H1 (cell line): ENCODE measurements at regions not wholly inside any gene's neighbourhood (a gene's known extent, or its start where the extent isn't known, plus 50 kb on each side); places are given as distances from the start of the nearest gene placed in this dataset.

Experiments used
- CTCF ChIA-PET: fragments of 300-600 bp; sonication (Branson Sonifier 250); formaldehyde crosslinking; loops from one replicate; lab custom pipeline; 2021; ENCODE audit not compliant: partially characterized antibody; lab: Charles Lee
- POLR2A ChIA-PET: fragments of 300-600 bp; sonication (Branson Sonifier 250); formaldehyde crosslinking; loops from one replicate; lab custom pipeline; 2021; ENCODE audit warnings: inconsistent platforms; ENCODE audit not compliant: partially characterized antibody; lab: Charles Lee
- DNase-seq, 2 experiments: peaks; one replicate each; pipeline versions ENCODE4 v3.0.0 to v3.0.0-alpha.2; 2010 to 2022; ENCODE audit warnings: low spot score in 2 of 2, low read depth in 1 of 2, mixed read lengths in 1 of 2
- FAIRE-seq: peaks from 2 replicates; lab custom pipeline; 2011; peaks lifted over from hg19 to GRCh38; lab: Jason Lieb, UNC
- H2AFZ ChIP-seq: 2 replicates; pipeline ENCODE4 v1.8.1; 2012; ENCODE audit warnings: low read length, inconsistent platforms
- H2AK5ac ChIP-seq: 2 replicates; pipeline ENCODE4 v1.6.1; 2013; ENCODE audit warnings: low read depth, low read length
- H2BK120ac ChIP-seq: replicated peaks from 2 replicates; pipeline ENCODE3; 2013; ENCODE audit warnings: low read depth, low read length, inconsistent platforms
- H2BK12ac ChIP-seq: 2 replicates; pipeline ENCODE4 v1.6.1; 2013; ENCODE audit warnings: low read depth, low read length
- H2BK15ac ChIP-seq: 2 replicates; pipeline ENCODE4 v1.6.1; 2013; ENCODE audit warnings: low read length
- H2BK20ac ChIP-seq: 2 replicates; pipeline ENCODE4 v1.6.1; 2013; ENCODE audit warnings: low read length
- H2BK5ac ChIP-seq: 2 replicates; pipeline ENCODE4 v1.6.1; 2013; ENCODE audit warnings: low read depth, low read length
- H3K14ac ChIP-seq: 2 replicates; pipeline ENCODE4 v1.6.1; 2013; ENCODE audit warnings: inconsistent platforms; ENCODE audit not compliant: insufficient read length
- H3K18ac ChIP-seq: 2 replicates; pipeline ENCODE4 v1.6.1; 2013; ENCODE audit warnings: low read length; ENCODE audit errors: extremely low read depth
- H3K23ac ChIP-seq: 2 replicates; pipeline ENCODE4 v1.6.1; 2013; ENCODE audit warnings: inconsistent platforms; ENCODE audit not compliant: insufficient read length
- H3K23me2 ChIP-seq: 2 replicates; pipeline ENCODE4 v1.6.1; 2013; ENCODE audit warnings: low read depth, low read length
- H3K27ac ChIP-seq: 2 replicates; pipeline ENCODE4 v1.6.1; 2011; ENCODE audit warnings: low read depth, low read length, inconsistent platforms
- H3K27me3 ChIP-seq, 4 experiments: replicated peaks in 1 of 4; 1 replicate in 1 of 4; 2 replicates in 3 of 4; pipeline versions ENCODE4 v1.6.1 to v1.8.1; 2011 to 2013; ENCODE audit warnings: low read length in 3 of 4, mild to moderate bottlenecking in 3 of 4, inconsistent platforms in 2 of 4, mixed read lengths in 2 of 4, moderate library complexity in 1 of 4; ENCODE audit not compliant: control insufficient read depth in 3 of 4, insufficient read depth in 3 of 4; ENCODE audit errors: extremely low read depth in 1 of 4
- H3K36me3 ChIP-seq, 4 experiments: 2 replicates each; pipeline versions ENCODE4 v1.6.1 to v1.8.1; 2011 to 2013; ENCODE audit warnings: mild to moderate bottlenecking in 4 of 4, low read length in 3 of 4, moderate library complexity in 2 of 4, control low read depth in 1 of 4, inconsistent platforms in 1 of 4; ENCODE audit not compliant: insufficient read depth in 4 of 4, control insufficient read depth in 2 of 4
- H3K4ac ChIP-seq: replicated peaks from 2 replicates; pipeline ENCODE3; 2013; ENCODE audit warnings: low read length, low read depth, mixed read lengths, inconsistent platforms; ENCODE audit not compliant: insufficient read length
- H3K4me1 ChIP-seq, 4 experiments: replicated peaks in 1 of 4; 1 replicate in 1 of 4; 2 replicates in 3 of 4; pipeline versions ENCODE4 v1.6.1 to v1.8.1; 2011 to 2013; ENCODE audit warnings: low read length in 3 of 4, inconsistent platforms in 2 of 4, mixed read lengths in 1 of 4; ENCODE audit not compliant: insufficient read depth in 4 of 4, control insufficient read depth in 3 of 4
- H3K4me2 ChIP-seq, 2 experiments: 2 replicates each; pipeline versions ENCODE4 v1.6.1 to v1.8.1; 2011 to 2013; ENCODE audit warnings: low read depth in 2 of 2, low read length in 2 of 2, control low read depth in 1 of 2, inconsistent platforms in 1 of 2, mild to moderate bottlenecking in 1 of 2; ENCODE audit not compliant: insufficient read depth in 1 of 2
- H3K4me3 ChIP-seq, 4 experiments: fragments of 200-600, 300-600 bp in 1 of 4; sonication (generic), shearing (Covaris generic), sonication (Bioruptor Twin) in 1 of 4; 2 replicates each; pipeline versions ENCODE4 v1.5.1 to v1.8.1; 2011 to 2016; ENCODE audit warnings: low read length in 4 of 4, low read depth in 3 of 4, control low read depth in 2 of 4, inconsistent platforms in 2 of 4, mild to moderate bottlenecking in 2 of 4, mixed read lengths in 1 of 4, moderate library complexity in 1 of 4; ENCODE audit not compliant: insufficient read depth in 2 of 4; ENCODE audit errors: extremely low read depth in 1 of 4
- H3K56ac ChIP-seq: replicated peaks from 2 replicates; pipeline ENCODE3; 2013; ENCODE audit warnings: low read depth, mild to moderate bottlenecking, mixed read lengths, low read length, inconsistent platforms; ENCODE audit not compliant: insufficient read length
- H3K79me1 ChIP-seq: 2 replicates; pipeline ENCODE4 v1.6.1; 2013; ENCODE audit warnings: low read depth, low read length, control low read depth
- H3K79me2 ChIP-seq, 2 experiments: 2 replicates each; pipeline versions ENCODE4 v1.6.1 to v1.8.1; 2012 to 2013; ENCODE audit warnings: low read length in 2 of 2, mild to moderate bottlenecking in 2 of 2, inconsistent platforms in 1 of 2; ENCODE audit not compliant: insufficient read depth in 2 of 2, control insufficient read depth in 1 of 2
- H3K9ac ChIP-seq, 4 experiments: replicated peaks in 1 of 4; 1 replicate in 1 of 4; 2 replicates in 3 of 4; pipeline versions ENCODE4 v1.6.1 to v1.8.1; 2011 to 2013; ENCODE audit warnings: low read depth in 3 of 4, low read length in 3 of 4, control low read depth in 2 of 4, mild to moderate bottlenecking in 2 of 4, moderate library complexity in 2 of 4, inconsistent platforms in 1 of 4; ENCODE audit errors: extremely low read depth in 1 of 4
- H3K9me3 ChIP-seq, 2 experiments: 2 replicates each; pipeline versions ENCODE4 v1.6.1 to v1.8.1; 2012 to 2013; ENCODE audit warnings: mild to moderate bottlenecking in 2 of 2, moderate library complexity in 2 of 2, control low read depth in 1 of 2, inconsistent platforms in 1 of 2, low read depth in 1 of 2, low read length in 1 of 2, mixed read lengths in 1 of 2; ENCODE audit not compliant: insufficient read depth in 2 of 2
- H4K20me1 ChIP-seq, 2 experiments: replicated peaks in 1 of 2; 2 replicates each; pipeline versions ENCODE3 to v1.8.1; 2011 to 2013; ENCODE audit warnings: inconsistent platforms in 2 of 2, low read length in 2 of 2, mild to moderate bottlenecking in 1 of 2; ENCODE audit not compliant: insufficient read depth in 2 of 2, control insufficient read depth in 1 of 2
- H4K5ac ChIP-seq: 2 replicates; pipeline ENCODE4 v1.6.1; 2013; ENCODE audit warnings: low read length, low read depth, mixed read lengths, inconsistent platforms; ENCODE audit not compliant: insufficient read length
- H4K8ac ChIP-seq: 2 replicates; pipeline ENCODE4 v1.8.0; 2013; ENCODE audit warnings: mild to moderate bottlenecking, moderate library complexity, low read length, inconsistent platforms; ENCODE audit not compliant: insufficient read depth; ENCODE audit errors: extremely low read depth
- H4K91ac ChIP-seq: replicated peaks from 2 replicates; pipeline ENCODE3; 2013; ENCODE audit warnings: low read length, mixed read lengths, inconsistent platforms; ENCODE audit not compliant: insufficient read length
- CEBPB ChIP-seq: IDR thresholded peaks from 2 replicates; pipeline ENCODE4 v1.6.1; 2012; ENCODE audit warnings: low read depth, low read length
- EGR1 ChIP-seq: IDR thresholded peaks from 2 replicates; pipeline ENCODE4 v1.6.1; 2011; ENCODE audit warnings: low read depth, low read length, borderline replicate concordance
- MAFK ChIP-seq: IDR thresholded peaks from 2 replicates; pipeline ENCODE4 v1.6.1; 2012; ENCODE audit warnings: low read depth, mild to moderate bottlenecking, improper control_type of control experiment, low read length
- RXRA ChIP-seq: IDR thresholded peaks from 2 replicates; pipeline ENCODE4 v1.6.1; 2011; ENCODE audit warnings: low read depth, mild to moderate bottlenecking, low read length, moderate library complexity; ENCODE audit not compliant: insufficient read depth
- SIRT6 ChIP-seq: IDR thresholded peaks from one replicate; pipeline ENCODE4 v1.7.1; 2012; ENCODE audit warnings: low read length, inconsistent platforms
- SP4 ChIP-seq: IDR thresholded peaks from 2 replicates; pipeline ENCODE4 v1.6.1; 2012; ENCODE audit warnings: low read length, inconsistent platforms
- WGBS, 2 experiments: shearing (Covaris generic) in 1 of 2; methylation state at CpG; one replicate each; pipeline versions ENCODE4 v1.1.6 to v1.1.7; 2013 to 2015; ENCODE audit warnings: low lambda C conversion rate in 2 of 2, mixed read lengths in 2 of 2, inconsistent platforms in 1 of 2, low coverage in 1 of 2, missing lambda C conversion rate in 1 of 2; ENCODE audit not compliant: insufficient replicate concordance in 2 of 2, insufficient coverage in 1 of 2, insufficient read length in 1 of 2; ENCODE audit errors: extremely low coverage in 1 of 2, missing lambda C conversion rate in 1 of 2; 5-methylcytosine and 5-hydroxymethylcytosine counted together
- TF ChIP-seq, protein P1 (sequence below): IDR thresholded peaks from 2 replicates; pipeline ENCODE4 v1.6.1; 2012; ENCODE audit warnings: inconsistent platforms
- TF ChIP-seq, protein P2 (sequence below), 3 experiments: IDR thresholded peaks; 1 replicate in 2 of 3; 2 replicates in 1 of 3; pipeline versions ENCODE4 v1.5.1 to v1.6.1; 2011; ENCODE audit warnings: low read length in 3 of 3, mild to moderate bottlenecking in 3 of 3, inconsistent platforms in 2 of 3, low read depth in 1 of 3, moderate library complexity in 1 of 3; ENCODE audit not compliant: insufficient read depth in 1 of 3; ENCODE audit errors: control extremely low read depth in 1 of 3
- TF ChIP-seq, protein P3 (sequence below): IDR thresholded peaks from 2 replicates; pipeline ENCODE4 v1.6.1; 2011; ENCODE audit warnings: low read length, improper control_type of control experiment

DNA sequence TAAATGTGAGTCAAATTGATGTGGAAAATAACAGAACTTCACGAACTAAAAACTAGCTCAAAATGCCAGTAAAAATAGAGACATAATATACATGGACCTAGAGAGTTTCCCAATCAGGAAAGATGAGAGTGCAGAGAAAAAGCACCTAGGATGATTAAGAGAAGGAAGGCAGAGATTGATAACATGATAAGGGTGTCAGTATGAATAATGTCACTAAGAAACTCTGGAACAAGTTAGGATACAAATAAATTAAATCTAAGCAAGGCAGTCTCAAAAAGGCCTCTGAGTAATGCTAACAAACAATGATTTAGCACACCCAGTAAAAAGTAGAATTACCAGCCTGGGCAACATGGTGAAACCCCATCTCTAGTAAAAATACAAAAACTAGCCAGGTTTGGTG lies 304.7 kb upstream of the DPPA4 start:
- no peak for FAIRE-seq
- WGBS, 2 experiments, result 100% methylated on average over 1 of the region's 1 CpG; no CpG with 5 or more reads in 1 of the 2 experiments
- no peaks in the 10 kb centered on the region for H3K36me3 ChIP-seq

More for the DNA sequence above, 304.7 kb upstream of the DPPA4 start:
- no peaks in the 10 kb centered on the region for H3K9me3 ChIP-seq
- no peak overlapping the region for H3K4ac ChIP-seq
- no peak for DNase-seq
- no peak overlapping the region for H3K18ac ChIP-seq
- H4K8ac ChIP-seq, result no peak overlapping the region
- H3K4me1 ChIP-seq, result peaks cover 0 to 2% (median 0%) of the 10 kb centered on the region in 4 experiments; a peak in 1 of 7 replicates
- ChIA-PET CTCF (no interaction called here), POLR2A (no interaction called here)
- H3K23me2 ChIP-seq, result no peaks in the 10 kb centered on the region
- no peaks in the 10 kb centered on the region for H3K79me1 ChIP-seq
- no peak overlapping the region for H3K56ac ChIP-seq
- no peaks in the 10 kb centered on the region for H3K27me3 ChIP-seq
- TF ChIP-seq MAFK, result no peak
- TF ChIP-seq, protein P1, sequence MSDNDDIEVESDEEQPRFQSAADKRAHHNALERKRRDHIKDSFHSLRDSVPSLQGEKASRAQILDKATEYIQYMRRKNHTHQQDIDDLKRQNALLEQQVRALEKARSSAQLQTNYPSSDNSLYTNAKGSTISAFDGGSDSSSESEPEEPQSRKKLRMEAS, result no peak
- no peak for TF ChIP-seq SIRT6
- TF ChIP-seq RXRA, result no peak
- TF ChIP-seq CEBPB, result no peak
- TF ChIP-seq, protein P2, sequence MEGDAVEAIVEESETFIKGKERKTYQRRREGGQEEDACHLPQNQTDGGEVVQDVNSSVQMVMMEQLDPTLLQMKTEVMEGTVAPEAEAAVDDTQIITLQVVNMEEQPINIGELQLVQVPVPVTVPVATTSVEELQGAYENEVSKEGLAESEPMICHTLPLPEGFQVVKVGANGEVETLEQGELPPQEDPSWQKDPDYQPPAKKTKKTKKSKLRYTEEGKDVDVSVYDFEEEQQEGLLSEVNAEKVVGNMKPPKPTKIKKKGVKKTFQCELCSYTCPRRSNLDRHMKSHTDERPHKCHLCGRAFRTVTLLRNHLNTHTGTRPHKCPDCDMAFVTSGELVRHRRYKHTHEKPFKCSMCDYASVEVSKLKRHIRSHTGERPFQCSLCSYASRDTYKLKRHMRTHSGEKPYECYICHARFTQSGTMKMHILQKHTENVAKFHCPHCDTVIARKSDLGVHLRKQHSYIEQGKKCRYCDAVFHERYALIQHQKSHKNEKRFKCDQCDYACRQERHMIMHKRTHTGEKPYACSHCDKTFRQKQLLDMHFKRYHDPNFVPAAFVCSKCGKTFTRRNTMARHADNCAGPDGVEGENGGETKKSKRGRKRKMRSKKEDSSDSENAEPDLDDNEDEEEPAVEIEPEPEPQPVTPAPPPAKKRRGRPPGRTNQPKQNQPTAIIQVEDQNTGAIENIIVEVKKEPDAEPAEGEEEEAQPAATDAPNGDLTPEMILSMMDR (IDR thresholded peaks at IDR 0.05; ENCODE audit: control extremely low read depth in 1 of 3, insufficient read depth in 1 of 3, low read depth in 1 of 3, low read length in 3 of 3), result no peak
- no peak for TF ChIP-seq EGR1
- TF ChIP-seq SP4, result no peak
- TF ChIP-seq, protein P3, sequence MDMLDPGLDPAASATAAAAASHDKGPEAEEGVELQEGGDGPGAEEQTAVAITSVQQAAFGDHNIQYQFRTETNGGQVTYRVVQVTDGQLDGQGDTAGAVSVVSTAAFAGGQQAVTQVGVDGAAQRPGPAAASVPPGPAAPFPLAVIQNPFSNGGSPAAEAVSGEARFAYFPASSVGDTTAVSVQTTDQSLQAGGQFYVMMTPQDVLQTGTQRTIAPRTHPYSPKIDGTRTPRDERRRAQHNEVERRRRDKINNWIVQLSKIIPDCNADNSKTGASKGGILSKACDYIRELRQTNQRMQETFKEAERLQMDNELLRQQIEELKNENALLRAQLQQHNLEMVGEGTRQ, result no peak
- H3K79me2 ChIP-seq, result no peaks in the 10 kb centered on the region
- H2BK12ac ChIP-seq, result no peak overlapping the region
- H4K20me1 ChIP-seq, result no peaks in the 10 kb centered on the region
- H2BK20ac ChIP-seq, result no peak overlapping the region
- H3K27ac ChIP-seq, result no peak overlapping the region
- H3K4me2 ChIP-seq, result no peak overlapping the region
- no peak overlapping the region for H3K23ac ChIP-seq
- no peak overlapping the region for H2BK120ac ChIP-seq
- no peak overlapping the region for H3K9ac ChIP-seq
- H4K5ac ChIP-seq, result no peak overlapping the region
- no peak overlapping the region for H3K4me3 ChIP-seq
- H2AK5ac ChIP-seq, result no peak overlapping the region
- H3K14ac ChIP-seq, result no peak overlapping the region
- no peak overlapping the region for H2AFZ ChIP-seq
- H2BK5ac ChIP-seq, result no peak overlapping the region
- H2BK15ac ChIP-seq, result no peak overlapping the region
- no peak overlapping the region for H4K91ac ChIP-seq
